ENCODE measurements at regions not wholly inside any gene's neighbourhood (a gene's known extent, or its start where the extent isn't known, plus 50 kb on each side); places are given as distances from the start of the nearest gene placed in this dataset.

- H2AFZ ChIP-seq (ENCODE audit: low read length) = no peak overlapping the region
- peaks cover 9% of the 10 kb centered on the region for H3K4me1 ChIP-seq (ENCODE audit: insufficient read depth, low read length)
- no peak overlapping the region for H3K27ac ChIP-seq (ENCODE audit: low read length)
- H3K36me3 ChIP-seq (ENCODE audit: low read depth, low read length) = no peaks in the 10 kb centered on the region
- no peak overlapping the region for H3K4me2 ChIP-seq (ENCODE audit: low read length)
- no peak for TF ChIP-seq EZH2phosphoT487 (IDR thresholded peaks at IDR 0.05; ENCODE audit: borderline replicate concordance, low read length)
- TF ChIP-seq, protein P1, sequence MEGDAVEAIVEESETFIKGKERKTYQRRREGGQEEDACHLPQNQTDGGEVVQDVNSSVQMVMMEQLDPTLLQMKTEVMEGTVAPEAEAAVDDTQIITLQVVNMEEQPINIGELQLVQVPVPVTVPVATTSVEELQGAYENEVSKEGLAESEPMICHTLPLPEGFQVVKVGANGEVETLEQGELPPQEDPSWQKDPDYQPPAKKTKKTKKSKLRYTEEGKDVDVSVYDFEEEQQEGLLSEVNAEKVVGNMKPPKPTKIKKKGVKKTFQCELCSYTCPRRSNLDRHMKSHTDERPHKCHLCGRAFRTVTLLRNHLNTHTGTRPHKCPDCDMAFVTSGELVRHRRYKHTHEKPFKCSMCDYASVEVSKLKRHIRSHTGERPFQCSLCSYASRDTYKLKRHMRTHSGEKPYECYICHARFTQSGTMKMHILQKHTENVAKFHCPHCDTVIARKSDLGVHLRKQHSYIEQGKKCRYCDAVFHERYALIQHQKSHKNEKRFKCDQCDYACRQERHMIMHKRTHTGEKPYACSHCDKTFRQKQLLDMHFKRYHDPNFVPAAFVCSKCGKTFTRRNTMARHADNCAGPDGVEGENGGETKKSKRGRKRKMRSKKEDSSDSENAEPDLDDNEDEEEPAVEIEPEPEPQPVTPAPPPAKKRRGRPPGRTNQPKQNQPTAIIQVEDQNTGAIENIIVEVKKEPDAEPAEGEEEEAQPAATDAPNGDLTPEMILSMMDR (conservative IDR thresholded peaks at IDR 0.05; ENCODE audit: low read depth, low read length) = no peak
- TF ChIP-seq EZH2 (IDR thresholded peaks at IDR 0.05; ENCODE audit: low read length, unreplicated experiment) = no peak
- CTCF ChIA-PET = no interaction called here
- no peaks in the 10 kb centered on the region for H3K27me3 ChIP-seq (ENCODE audit: low read length)
- no peaks in the 10 kb centered on the region for H3K9me3 ChIP-seq (ENCODE audit: low read length)
- intact Hi-C loops (cut with micrococcal nuclease) = no loop called here
- H3K4me3 ChIP-seq (ENCODE audit: low read length) = no peak overlapping the region
- H3F3A ChIP-seq (ENCODE audit: low read length, unreplicated experiment) = no peaks in the 10 kb centered on the region
- H3K9me2 ChIP-seq (replicated peaks; ENCODE audit: low read length) = no peaks in the 10 kb centered on the region
- no peak for DNase-seq
- POLR2A ChIA-PET (ENCODE audit: unreplicated experiment) = no interaction called here
- no peak overlapping the region for H3K9ac ChIP-seq (ENCODE audit: low read length)
- H3K79me2 ChIP-seq (ENCODE audit: low read length) = no peaks in the 10 kb centered on the region
- no peak for ATAC-seq
- BruUV-seq (replicated peaks) = no TSS peak
- H4K20me1 ChIP-seq (ENCODE audit: low read length) = no peaks in the 10 kb centered on the region
Observed at GRCh38 chr21:45338311-45339017, 50.8 kb upstream of the POFUT2 start.

- no peaks in the 10 kb centered on the region for H3K79me2 ChIP-seq (ENCODE audit: low read length)
- H3K4me3 ChIP-seq (ENCODE audit: low read length) = no peak overlapping the region
- DNase-seq = no peak
- H3K27me3 ChIP-seq (ENCODE audit: low read length) = no peaks in the 10 kb centered on the region
- POLR2A ChIA-PET (ENCODE audit: unreplicated experiment) = no interaction called here
- no peak overlapping the region for H3K4me2 ChIP-seq (ENCODE audit: low read length)
- no peak overlapping the region for H3K27ac ChIP-seq (ENCODE audit: low read length)
- H3K9me3 ChIP-seq (ENCODE audit: low read length) = no peaks in the 10 kb centered on the region
- H2AFZ ChIP-seq (ENCODE audit: low read length) = no peak overlapping the region
- ATAC-seq = no peak
- no TSS peak for BruUV-seq (replicated peaks)
- TF ChIP-seq, protein P1 (conservative IDR thresholded peaks at IDR 0.05; ENCODE audit: low read depth, low read length) = no peak
- TF ChIP-seq EZH2 (IDR thresholded peaks at IDR 0.05; ENCODE audit: low read length, unreplicated experiment) (no peak), EZH2phosphoT487 (IDR thresholded peaks at IDR 0.05; ENCODE audit: borderline replicate concordance, low read length) (no peak)
- no peaks in the 10 kb centered on the region for H3K36me3 ChIP-seq (ENCODE audit: low read depth, low read length)
- no peaks in the 10 kb centered on the region for H3F3A ChIP-seq (ENCODE audit: low read length, unreplicated experiment)
- H3K4me1 ChIP-seq (ENCODE audit: insufficient read depth, low read length) = peaks cover 9% of the 10 kb centered on the region
- H4K20me1 ChIP-seq (ENCODE audit: low read length) = no peaks in the 10 kb centered on the region
- no peaks in the 10 kb centered on the region for H3K9me2 ChIP-seq (replicated peaks; ENCODE audit: low read length)
- intact Hi-C loops (cut with micrococcal nuclease) = no loop called here
- H3K9ac ChIP-seq (ENCODE audit: low read length) = no peak overlapping the region
- CTCF ChIA-PET = no interaction called here
Observed at GRCh38 chr21:45339421-45340402, 52.0 kb upstream of the POFUT2 start.

All from PC-3 (cell line).